Neural crest cell (in vitro differentiated cells): ENCODE measurements at regions not wholly inside any gene's neighbourhood (a gene's known extent, or its start where the extent isn't known, plus 50 kb on each side); places are given as distances from the start of the nearest gene placed in this dataset.

Experiments
- DNase-seq: peaks from one replicate; pipeline ENCODE4 v3.0.0; 2021; ENCODE audit warnings: low read depth, mixed read lengths, low spot score
- H3K27ac Mint-ChIP-seq: one replicate; pipeline ENCODE4 v1.8.0; 2021; ENCODE audit warnings: mild to moderate bottlenecking, mixed read lengths; ENCODE audit not compliant: unreplicated experiment
- H3K27me3 Mint-ChIP-seq: 2 replicates; pipeline ENCODE4 v1.8.0; 2021; ENCODE audit warnings: low read depth, mild to moderate bottlenecking, mixed read lengths
- H3K36me3 Mint-ChIP-seq: 2 replicates; pipeline ENCODE4 v1.8.0; 2021; ENCODE audit warnings: low read depth, mild to moderate bottlenecking, mixed read lengths
- H3K4me1 Mint-ChIP-seq: 2 replicates; pipeline ENCODE4 v1.8.0; 2021; ENCODE audit warnings: mixed read lengths
- H3K4me3 Mint-ChIP-seq: one replicate; pipeline ENCODE4 v1.8.0; 2021; ENCODE audit warnings: mild to moderate bottlenecking, mixed read lengths
- H3K9me3 Mint-ChIP-seq: 2 replicates; pipeline ENCODE4 v1.8.0; 2021; ENCODE audit warnings: mixed read lengths
- CTCF ChIP-seq: fragments of 200-600 bp; sonication (generic); conservative IDR thresholded peaks from 2 replicates; pipeline ENCODE4 v1.5.0; 2021; ENCODE audit warnings: antibody characterized with exemption, mild to moderate bottlenecking

- no peaks in the 10 kb centered on the region for H3K27me3 Mint-ChIP-seq
- no peak overlapping the region for H3K27ac Mint-ChIP-seq
- no peak for DNase-seq
- peaks cover 2% of the 10 kb centered on the region for H3K9me3 Mint-ChIP-seq
- H3K4me3 Mint-ChIP-seq = no peak overlapping the region
- no peaks in the 10 kb centered on the region for H3K4me1 Mint-ChIP-seq
- no peaks in the 10 kb centered on the region for H3K36me3 Mint-ChIP-seq
- TF ChIP-seq CTCF = no peak
Measured at GRCh38 chr6:62523630-62524029, 237.6 kb upstream of the KHDRBS2 start.

- H3K36me3 Mint-ChIP-seq = no peaks in the 10 kb centered on the region
- no peak for TF ChIP-seq CTCF
- peaks cover 16% of the 10 kb centered on the region for H3K4me1 Mint-ChIP-seq
- no peak overlapping the region for H3K4me3 Mint-ChIP-seq
- DNase-seq = no peak
- no peak overlapping the region for H3K27ac Mint-ChIP-seq
- no peaks in the 10 kb centered on the region for H3K27me3 Mint-ChIP-seq
- H3K9me3 Mint-ChIP-seq = no peaks in the 10 kb centered on the region
Measured at GRCh38 chr6:62519574-62519973, 233.5 kb upstream of the KHDRBS2 start.

- H3K4me3 Mint-ChIP-seq = no peak overlapping the region
- DNase-seq = no peak
- H3K36me3 Mint-ChIP-seq = no peaks in the 10 kb centered on the region
- H3K27me3 Mint-ChIP-seq = no peaks in the 10 kb centered on the region
- H3K4me1 Mint-ChIP-seq = peaks cover 21% of the 10 kb centered on the region
- H3K27ac Mint-ChIP-seq = no peak overlapping the region
- TF ChIP-seq CTCF = no peak
- no peaks in the 10 kb centered on the region for H3K9me3 Mint-ChIP-seq
Measured at GRCh38 chr6:62516291-62517141, 230.5 kb upstream of the KHDRBS2 start.

GRCh38 chr6:62492192-62492822 is 206.3 kb upstream of the KHDRBS2 start:
- Mint-ChIP-seq H3K4me1 (no peaks in the 10 kb centered on the region), H3K27ac (no peak overlapping the region), H3K4me3 (no peak overlapping the region), H3K9me3 (peaks cover 7% of the 10 kb centered on the region), H3K36me3 (no peaks in the 10 kb centered on the region), H3K27me3 (no peaks in the 10 kb centered on the region)
- TF ChIP-seq CTCF = no peak
- no peak for DNase-seq

GRCh38 chr6:62480544-62480943 is 194.5 kb upstream of the KHDRBS2 start:
- Mint-ChIP-seq H3K9me3 (no peaks in the 10 kb centered on the region), H3K4me3 (no peak overlapping the region), H3K36me3 (no peaks in the 10 kb centered on the region), H3K27me3 (no peaks in the 10 kb centered on the region), H3K4me1 (no peaks in the 10 kb centered on the region), H3K27ac (no peak overlapping the region)
- no peak for TF ChIP-seq CTCF
- no peak for DNase-seq
